NT2/D1 (cell line): ENCODE measurements at regions not wholly inside any gene's neighbourhood (a gene's known extent, or its start where the extent isn't known, plus 50 kb on each side); places are given as distances from the start of the nearest gene placed in this dataset.

Experiments
- DNase-seq: peaks from one replicate; pipeline ENCODE4 v3.0.0-alpha.2; 2011; ENCODE audit warnings: low read depth, low spot score
- H3K27me3 ChIP-seq: 2 replicates; pipeline ENCODE4 v1.6.0; 2011; ENCODE audit warnings: mild to moderate bottlenecking; ENCODE audit not compliant: insufficient read length, insufficient read depth
- H3K36me3 ChIP-seq: 2 replicates; pipeline ENCODE4 v1.6.1; 2011; ENCODE audit warnings: mild to moderate bottlenecking, low read length, mixed read lengths; ENCODE audit not compliant: insufficient read depth, insufficient read length
- H3K4me1 ChIP-seq: 2 replicates; pipeline ENCODE4 v1.5.1; 2011; ENCODE audit not compliant: insufficient read depth, insufficient read length
- H3K4me3 ChIP-seq: 2 replicates; pipeline ENCODE4 v1.5.1; 2011; ENCODE audit warnings: low read depth; ENCODE audit not compliant: insufficient read length
- H3K9ac ChIP-seq: 2 replicates; pipeline ENCODE4 v1.6.0; 2011; ENCODE audit warnings: low read depth; ENCODE audit not compliant: insufficient read length
- H3K9me3 ChIP-seq: 2 replicates; pipeline ENCODE4 v1.5.1; 2011; ENCODE audit warnings: mild to moderate bottlenecking, low read length; ENCODE audit not compliant: insufficient read depth
- SUZ12 ChIP-seq: IDR thresholded peaks from 2 replicates; pipeline ENCODE4 v1.6.1; 2011; ENCODE audit not compliant: insufficient read length, insufficient read depth; ENCODE audit errors: extremely low read depth
- YY1 ChIP-seq: IDR thresholded peaks from 2 replicates; pipeline ENCODE4 v1.6.1; 2011; ENCODE audit not compliant: insufficient read length, insufficient read depth
- ZNF274 ChIP-seq: IDR thresholded peaks from 2 replicates; pipeline ENCODE4 v1.6.1; 2011; ENCODE audit warnings: mild to moderate bottlenecking, low read depth, low read length

GRCh38 chrX:9317176-9317575 is 147.7 kb upstream of the TBL1X start:
- no peak overlapping the region for H3K4me3 ChIP-seq
- TF ChIP-seq ZNF274, result no peak
- TF ChIP-seq SUZ12, result no peak
- TF ChIP-seq YY1, result no peak
- H3K27me3 ChIP-seq, result no peaks in the 10 kb centered on the region
- no peaks in the 10 kb centered on the region for H3K36me3 ChIP-seq
- DNase-seq, result no peak
- peaks cover 2% of the 10 kb centered on the region for H3K4me1 ChIP-seq
- no peak overlapping the region for H3K9ac ChIP-seq
- peaks cover 3% of the 10 kb centered on the region; the same call in 1 of the 2 replicates for H3K9me3 ChIP-seq

GRCh38 chrX:9318213-9318612 is 146.6 kb upstream of the TBL1X start:
- TF ChIP-seq ZNF274, result no peak
- H3K9me3 ChIP-seq, result peaks cover 3% of the 10 kb centered on the region; the same call in 1 of the 2 replicates
- peaks cover 2% of the 10 kb centered on the region for H3K4me1 ChIP-seq
- no peaks in the 10 kb centered on the region for H3K27me3 ChIP-seq
- H3K4me3 ChIP-seq, result no peak overlapping the region
- no peak overlapping the region for H3K9ac ChIP-seq
- no peaks in the 10 kb centered on the region for H3K36me3 ChIP-seq
- DNase-seq, result no peak

GRCh38 chrX:9318766-9319165 is 146.1 kb upstream of the TBL1X start:
- DNase-seq, result no peak
- no peak overlapping the region for H3K9ac ChIP-seq
- H3K9me3 ChIP-seq, result no peaks in the 10 kb centered on the region
- no peaks in the 10 kb centered on the region for H3K36me3 ChIP-seq
- H3K27me3 ChIP-seq, result no peaks in the 10 kb centered on the region
- H3K4me3 ChIP-seq, result no peak overlapping the region
- TF ChIP-seq YY1 (no peak), SUZ12 (no peak), ZNF274 (no peak)
- H3K4me1 ChIP-seq, result peaks cover 2% of the 10 kb centered on the region

GRCh38 chrX:9320940-9321339 is 143.9 kb upstream of the TBL1X start:
- Histone ChIP-seq H3K9ac (no peak overlapping the region), H3K4me1 (peaks cover 2% of the 10 kb centered on the region), H3K27me3 (no peaks in the 10 kb centered on the region), H3K4me3 (no peak overlapping the region), H3K9me3 (no peaks in the 10 kb centered on the region), H3K36me3 (no peaks in the 10 kb centered on the region)
- no peak for DNase-seq
- TF ChIP-seq SUZ12 (no peak), YY1 (no peak), ZNF274 (no peak)

- no peak overlapping the region for H3K9ac ChIP-seq
- no peak for DNase-seq
- no peaks in the 10 kb centered on the region for H3K4me1 ChIP-seq
- H3K9me3 ChIP-seq, result no peaks in the 10 kb centered on the region
- no peaks in the 10 kb centered on the region for H3K36me3 ChIP-seq
- H3K27me3 ChIP-seq, result no peaks in the 10 kb centered on the region
- TF ChIP-seq YY1, result no peak
- no peak for TF ChIP-seq SUZ12
- no peak for TF ChIP-seq ZNF274
- no peak overlapping the region for H3K4me3 ChIP-seq
Observed at GRCh38 chrX:9324676-9325075, 140.2 kb upstream of the TBL1X start.

- no peak overlapping the region for H3K9ac ChIP-seq
- no peaks in the 10 kb centered on the region for H3K27me3 ChIP-seq
- DNase-seq, result no peak
- no peak overlapping the region for H3K4me3 ChIP-seq
- no peaks in the 10 kb centered on the region for H3K9me3 ChIP-seq
- no peaks in the 10 kb centered on the region for H3K4me1 ChIP-seq
- TF ChIP-seq ZNF274 (no peak), SUZ12 (no peak), YY1 (no peak)
- H3K36me3 ChIP-seq, result no peaks in the 10 kb centered on the region
Observed at GRCh38 chrX:9326369-9326768, 138.5 kb upstream of the TBL1X start.

- Histone ChIP-seq H3K4me1 (no peaks in the 10 kb centered on the region), H3K9me3 (no peaks in the 10 kb centered on the region), H3K27me3 (no peaks in the 10 kb centered on the region), H3K4me3 (no peak overlapping the region), H3K36me3 (no peaks in the 10 kb centered on the region), H3K9ac (no peak overlapping the region)
- no peak for DNase-seq
- TF ChIP-seq YY1 (no peak), ZNF274 (no peak), SUZ12 (no peak)
Observed at GRCh38 chrX:9327086-9327746, 137.6 kb upstream of the TBL1X start.

GRCh38 chrX:9327747-9328145 is 137.1 kb upstream of the TBL1X start:
- Histone ChIP-seq H3K9ac (no peak overlapping the region), H3K27me3 (no peaks in the 10 kb centered on the region), H3K36me3 (no peaks in the 10 kb centered on the region), H3K9me3 (no peaks in the 10 kb centered on the region), H3K4me3 (no peak overlapping the region), H3K4me1 (no peaks in the 10 kb centered on the region)
- DNase-seq, result no peak
- TF ChIP-seq SUZ12, result no peak
- TF ChIP-seq ZNF274, result no peak
- no peak for TF ChIP-seq YY1
